Osteoblast (primary cell): ENCODE measurements at regions not wholly inside any gene's neighbourhood (a gene's known extent, or its start where the extent isn't known, plus 50 kb on each side); places are given as distances from the start of the nearest gene placed in this dataset.

Experiments
- DNase-seq: peaks from one replicate; pipeline ENCODE4 v3.0.0; 2011; ENCODE audit warnings: low spot score, mixed read lengths; ENCODE audit not compliant: insufficient read length; ENCODE audit errors: missing footprints
- H2AFZ ChIP-seq: 2 replicates; pipeline ENCODE4 v1.6.0; 2011; ENCODE audit warnings: mild to moderate bottlenecking, low read length
- H3K27ac ChIP-seq: 2 replicates; pipeline ENCODE4 v1.5.1; 2011; ENCODE audit warnings: mild to moderate bottlenecking, low read depth, low read length, moderate library complexity
- H3K27me3 ChIP-seq: 2 replicates; pipeline ENCODE4 v1.6.0; 2012; ENCODE audit warnings: mild to moderate bottlenecking, control low read depth, inconsistent platforms, low read length, moderate library complexity; ENCODE audit not compliant: insufficient read depth
- H3K36me3 ChIP-seq: 2 replicates; pipeline ENCODE4 v1.5.1; 2011; ENCODE audit warnings: mild to moderate bottlenecking, low read length, control low read depth, moderate library complexity; ENCODE audit not compliant: insufficient read depth
- H3K4me1 ChIP-seq: 2 replicates; pipeline ENCODE4 v1.5.1; 2011; ENCODE audit warnings: mild to moderate bottlenecking, low read length, control low read depth, moderate library complexity; ENCODE audit not compliant: insufficient read depth
- H3K4me2 ChIP-seq: 2 replicates; pipeline ENCODE4 v1.6.0; 2011; ENCODE audit warnings: mild to moderate bottlenecking, low read length; ENCODE audit not compliant: insufficient read depth
- H3K4me3 ChIP-seq: fragments of 200-600 bp; sonication (generic); 3 replicates; pipeline ENCODE4 v1.5.1; 2012; ENCODE audit warnings: mild to moderate bottlenecking, low read length, inconsistent platforms; ENCODE audit not compliant: insufficient read depth
- H3K79me2 ChIP-seq: 2 replicates; pipeline ENCODE4 v1.6.0; 2012; ENCODE audit warnings: mild to moderate bottlenecking, low read length, control low read depth, inconsistent platforms; ENCODE audit not compliant: insufficient read depth
- H3K9me3 ChIP-seq: 2 replicates; pipeline ENCODE4 v1.5.1; 2011; ENCODE audit warnings: low read depth, low read length, control low read depth
- H4K20me1 ChIP-seq: 2 replicates; pipeline ENCODE4 v1.6.0; 2012; ENCODE audit warnings: mild to moderate bottlenecking, low read length, control low read depth; ENCODE audit not compliant: insufficient read depth
- CTCF ChIP-seq: IDR thresholded peaks from 2 replicates; pipeline ENCODE4 v1.5.1; 2011; ENCODE audit warnings: mild to moderate bottlenecking, low read depth, low read length, moderate library complexity; ENCODE audit errors: extremely low read depth

GRCh38 chrX:7789200-7789599 is 53.8 kb upstream of the VCX start:
- Histone ChIP-seq H3K4me2 (no peak overlapping the region), H2AFZ (no peak overlapping the region), H3K79me2 (no peaks in the 10 kb centered on the region), H3K27me3 (no peaks in the 10 kb centered on the region), H3K4me3 (no peak overlapping the region), H3K27ac (no peak overlapping the region), H3K4me1 (no peaks in the 10 kb centered on the region), H3K36me3 (no peaks in the 10 kb centered on the region), H4K20me1 (no peaks in the 10 kb centered on the region), H3K9me3 (no peaks in the 10 kb centered on the region)
- TF ChIP-seq CTCF: no peak
- DNase-seq: no peak

GRCh38 chrX:7788334-7788733 is 54.6 kb upstream of the VCX start:
- H3K27me3 ChIP-seq: no peaks in the 10 kb centered on the region
- no peaks in the 10 kb centered on the region for H3K79me2 ChIP-seq
- no peaks in the 10 kb centered on the region for H4K20me1 ChIP-seq
- H3K4me2 ChIP-seq: no peak overlapping the region
- no peak overlapping the region for H3K27ac ChIP-seq
- TF ChIP-seq CTCF: no peak
- no peak overlapping the region for H2AFZ ChIP-seq
- no peaks in the 10 kb centered on the region for H3K9me3 ChIP-seq
- H3K36me3 ChIP-seq: no peaks in the 10 kb centered on the region
- H3K4me1 ChIP-seq: no peaks in the 10 kb centered on the region
- no peak for DNase-seq
- no peak overlapping the region for H3K4me3 ChIP-seq

GRCh38 chrX:7787714-7788113 is 55.3 kb upstream of the VCX start:
- no peak for DNase-seq
- Histone ChIP-seq H3K9me3 (no peaks in the 10 kb centered on the region), H3K4me3 (no peak overlapping the region), H3K36me3 (no peaks in the 10 kb centered on the region), H3K4me1 (no peaks in the 10 kb centered on the region), H4K20me1 (no peaks in the 10 kb centered on the region), H3K27me3 (no peaks in the 10 kb centered on the region), H2AFZ (no peak overlapping the region), H3K79me2 (no peaks in the 10 kb centered on the region), H3K27ac (no peak overlapping the region), H3K4me2 (no peak overlapping the region)
- no peak for TF ChIP-seq CTCF

- Histone ChIP-seq H3K36me3 (no peaks in the 10 kb centered on the region), H3K27ac (no peak overlapping the region), H3K4me1 (no peaks in the 10 kb centered on the region), H3K27me3 (no peaks in the 10 kb centered on the region), H3K79me2 (no peaks in the 10 kb centered on the region), H3K9me3 (no peaks in the 10 kb centered on the region), H3K4me3 (no peak overlapping the region), H4K20me1 (no peaks in the 10 kb centered on the region), H2AFZ (no peak overlapping the region), H3K4me2 (no peak overlapping the region)
- no peak for DNase-seq
- TF ChIP-seq CTCF: no peak
Measured at GRCh38 chrX:7784580-7784979, 58.4 kb upstream of the VCX start.
